Memory B cell (primary cell): ENCODE measurements at regions not wholly inside any gene's neighbourhood (a gene's known extent, or its start where the extent isn't known, plus 50 kb on each side); places are given as distances from the start of the nearest gene placed in this dataset.

Source experiments
- ATAC-seq: fragments of 150-1000 bp; cut with Tn5 transposase; 2 replicates; pipeline ENCODE4 v1.10.0; 2021; ENCODE audit warnings: low read depth, mild to moderate bottlenecking, moderate library complexity
- DNase-seq, 2 donors: peaks; one replicate each; pipeline ENCODE4 v3.0.0; 2022; ENCODE audit warnings: low spot score in 2 of 2
- H3K27ac Mint-ChIP-seq: one replicate; pipeline ENCODE4 v1.8.0; 2022; ENCODE audit warnings: mild to moderate bottlenecking, moderate library complexity, mixed read lengths
- H3K27me3 Mint-ChIP-seq: one replicate; pipeline ENCODE4 v1.8.0; 2022; ENCODE audit warnings: mixed read lengths
- H3K36me3 Mint-ChIP-seq: one replicate; pipeline ENCODE4 v1.8.0; 2022; ENCODE audit warnings: mild to moderate bottlenecking, mixed read lengths
- H3K4me1 Mint-ChIP-seq: one replicate; pipeline ENCODE4 v1.8.0; 2022; ENCODE audit warnings: mixed read lengths
- H3K4me3 Mint-ChIP-seq: one replicate; pipeline ENCODE4 v1.8.0; 2022; ENCODE audit warnings: mild to moderate bottlenecking, moderate library complexity, mixed read lengths
- H3K9me3 Mint-ChIP-seq: one replicate; pipeline ENCODE4 v1.8.0; 2022; ENCODE audit warnings: mixed read lengths

DNA sequence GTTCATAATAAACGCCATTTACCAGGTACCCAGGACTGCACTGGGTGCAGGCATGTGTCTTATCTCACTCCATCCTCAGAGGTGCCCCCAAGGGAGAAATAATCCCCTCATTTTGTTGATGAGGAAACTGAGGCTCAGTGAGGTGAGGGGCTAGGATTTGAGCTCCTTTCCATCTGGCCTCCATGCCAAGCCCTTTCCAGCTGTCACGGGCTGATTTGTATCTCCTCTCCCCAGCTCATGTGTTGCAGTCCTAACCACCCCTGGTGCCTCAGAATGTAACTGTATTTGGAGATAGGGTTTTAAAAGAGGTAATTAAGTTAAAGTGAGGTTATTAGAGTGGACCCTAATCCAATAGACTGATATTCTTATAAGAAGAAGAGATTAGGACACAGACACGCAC lies 137.3 kb downstream of the MYCN start:
- ATAC-seq (no peak), DNase-seq (no peak)
- Mint-ChIP-seq H3K9me3 (no peaks in the 10 kb centered on the region), H3K4me3 (no peak overlapping the region), H3K36me3 (no peaks in the 10 kb centered on the region), H3K27me3 (peaks cover 4% of the 10 kb centered on the region), H3K4me1 (no peaks in the 10 kb centered on the region), H3K27ac (no peak overlapping the region)

DNA sequence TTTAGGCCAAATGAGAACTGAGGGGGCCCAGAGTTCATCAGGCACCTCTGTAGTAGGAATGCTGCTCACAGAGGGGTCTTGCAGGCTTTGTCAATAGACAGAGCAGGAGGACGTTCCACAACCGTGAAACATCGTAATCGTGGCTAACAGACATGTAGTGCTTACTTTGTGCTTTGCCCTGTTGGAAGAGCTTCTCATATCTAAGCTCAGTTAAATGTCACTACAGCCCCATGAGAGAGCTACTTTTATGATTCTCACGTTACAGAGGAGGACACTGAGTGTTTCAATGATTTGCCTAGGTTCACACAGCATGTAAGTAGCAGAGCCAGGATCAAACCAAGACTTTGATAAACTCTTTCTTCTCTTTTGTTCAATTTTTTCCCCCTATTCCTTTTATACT lies 136.6 kb downstream of the MYCN start:
- ATAC-seq = no peak
- no peak overlapping the region for H3K4me3 Mint-ChIP-seq
- no peaks in the 10 kb centered on the region for H3K4me1 Mint-ChIP-seq
- no peaks in the 10 kb centered on the region for H3K36me3 Mint-ChIP-seq
- H3K27me3 Mint-ChIP-seq = peaks cover 1% of the 10 kb centered on the region
- H3K27ac Mint-ChIP-seq = no peak overlapping the region
- no peaks in the 10 kb centered on the region for H3K9me3 Mint-ChIP-seq
- no peak for DNase-seq

GRCh38 chr2:16075045-16076012 lies 135.0 kb downstream of the MYCN start:
- H3K4me3 Mint-ChIP-seq = no peak overlapping the region
- DNase-seq (no peak), ATAC-seq (no peak)
- no peaks in the 10 kb centered on the region for H3K9me3 Mint-ChIP-seq
- H3K27me3 Mint-ChIP-seq = no peaks in the 10 kb centered on the region
- no peaks in the 10 kb centered on the region for H3K36me3 Mint-ChIP-seq
- H3K27ac Mint-ChIP-seq = no peak overlapping the region
- H3K4me1 Mint-ChIP-seq = no peaks in the 10 kb centered on the region

DNA sequence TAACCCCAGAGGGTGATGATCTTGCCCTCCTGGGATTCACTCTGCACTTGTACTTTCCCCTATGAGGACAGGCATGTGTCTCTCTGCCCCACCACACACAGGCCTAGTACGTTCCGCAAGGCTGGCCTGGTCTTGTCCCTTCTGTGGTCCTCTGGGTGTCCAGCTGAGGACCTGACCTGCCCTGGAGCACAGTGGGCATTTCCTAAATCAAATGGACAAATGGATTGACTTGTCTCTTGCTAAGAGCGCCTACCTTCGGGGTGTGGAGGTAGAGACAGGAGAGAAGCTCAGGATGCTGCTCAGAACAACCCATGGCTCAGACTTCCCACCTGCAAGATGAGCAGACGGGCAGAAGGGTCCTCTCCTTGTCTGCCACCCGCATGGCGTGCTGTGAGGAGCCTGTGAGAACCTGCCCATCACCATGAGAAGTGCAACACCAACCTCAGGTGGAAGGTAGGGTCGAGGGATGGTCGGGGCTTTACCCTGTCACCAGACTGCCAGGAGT lies 133.6 kb downstream of the MYCN start:
- H3K36me3 Mint-ChIP-seq = no peaks in the 10 kb centered on the region
- H3K27ac Mint-ChIP-seq = no peak overlapping the region
- H3K4me3 Mint-ChIP-seq = no peak overlapping the region
- H3K27me3 Mint-ChIP-seq = no peaks in the 10 kb centered on the region
- no peaks in the 10 kb centered on the region for H3K9me3 Mint-ChIP-seq
- DNase-seq = no peak
- ATAC-seq = no peak
- H3K4me1 Mint-ChIP-seq = no peaks in the 10 kb centered on the region

GRCh38 chr2:16073471-16073870 lies 133.1 kb downstream of the MYCN start:
- Mint-ChIP-seq H3K9me3 (no peaks in the 10 kb centered on the region), H3K27me3 (no peaks in the 10 kb centered on the region), H3K27ac (no peak overlapping the region), H3K36me3 (no peaks in the 10 kb centered on the region), H3K4me3 (no peak overlapping the region), H3K4me1 (no peaks in the 10 kb centered on the region)
- DNase-seq (no peak), ATAC-seq (no peak)

GRCh38 chr2:16072638-16073290 lies 132.4 kb downstream of the MYCN start:
- H3K36me3 Mint-ChIP-seq = no peaks in the 10 kb centered on the region
- no peak overlapping the region for H3K4me3 Mint-ChIP-seq
- H3K27ac Mint-ChIP-seq = no peak overlapping the region
- ATAC-seq (no peak), DNase-seq (no peak)
- no peaks in the 10 kb centered on the region for H3K4me1 Mint-ChIP-seq
- no peaks in the 10 kb centered on the region for H3K9me3 Mint-ChIP-seq
- H3K27me3 Mint-ChIP-seq = no peaks in the 10 kb centered on the region

DNA sequence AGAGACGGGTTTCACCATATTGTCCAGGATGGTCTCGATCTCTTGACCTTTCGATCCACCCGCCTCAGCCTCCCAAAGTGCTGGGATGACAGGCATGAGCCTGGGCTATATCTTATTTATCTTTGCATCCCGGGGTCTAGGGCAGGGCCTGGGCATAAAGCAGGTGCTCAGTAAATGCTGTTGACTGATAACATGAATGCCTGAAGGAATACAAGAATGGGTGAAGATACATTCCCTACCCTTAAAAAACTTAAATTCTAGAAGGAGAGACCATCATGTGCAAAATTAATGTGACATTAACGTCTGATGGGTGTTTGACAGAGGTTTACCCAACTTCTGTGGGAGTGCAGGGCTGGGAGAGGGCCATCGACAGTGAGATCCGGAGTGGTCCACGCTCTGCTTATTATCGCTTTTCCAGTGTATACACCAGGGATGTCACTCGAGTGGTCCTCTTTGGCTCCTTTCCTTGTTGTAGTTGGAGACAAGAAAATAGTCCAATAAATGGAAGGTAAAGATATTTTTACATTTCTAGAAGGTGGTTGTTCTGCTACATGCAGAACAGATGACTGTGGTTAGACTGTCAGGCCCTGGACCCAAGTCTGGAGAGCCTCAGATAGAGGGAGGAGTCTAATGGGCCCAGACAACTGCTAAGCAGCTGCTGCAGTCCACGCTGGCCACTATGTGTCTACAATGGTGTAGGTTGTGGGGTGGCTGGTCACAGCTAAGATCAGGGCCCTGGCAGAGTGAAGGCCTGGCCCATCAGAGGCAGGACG lies 131.7 kb downstream of the MYCN start:
- ATAC-seq (no peak), DNase-seq (no peak)
- H3K9me3 Mint-ChIP-seq = no peaks in the 10 kb centered on the region
- no peak overlapping the region for H3K27ac Mint-ChIP-seq
- no peaks in the 10 kb centered on the region for H3K27me3 Mint-ChIP-seq
- no peaks in the 10 kb centered on the region for H3K36me3 Mint-ChIP-seq
- no peak overlapping the region for H3K4me3 Mint-ChIP-seq
- no peaks in the 10 kb centered on the region for H3K4me1 Mint-ChIP-seq

GRCh38 chr2:16071039-16071864 lies 130.9 kb downstream of the MYCN start:
- H3K27ac Mint-ChIP-seq = no peak overlapping the region
- no peaks in the 10 kb centered on the region for H3K4me1 Mint-ChIP-seq
- no peaks in the 10 kb centered on the region for H3K36me3 Mint-ChIP-seq
- ATAC-seq = no peak
- no peak overlapping the region for H3K4me3 Mint-ChIP-seq
- no peak for DNase-seq
- H3K9me3 Mint-ChIP-seq = no peaks in the 10 kb centered on the region
- no peaks in the 10 kb centered on the region for H3K27me3 Mint-ChIP-seq

- ATAC-seq (no peak), DNase-seq (no peak)
- H3K4me3 Mint-ChIP-seq = no peak overlapping the region
- no peaks in the 10 kb centered on the region for H3K27me3 Mint-ChIP-seq
- no peak overlapping the region for H3K27ac Mint-ChIP-seq
- H3K9me3 Mint-ChIP-seq = no peaks in the 10 kb centered on the region
- no peaks in the 10 kb centered on the region for H3K4me1 Mint-ChIP-seq
- H3K36me3 Mint-ChIP-seq = no peaks in the 10 kb centered on the region
Observed at GRCh38 chr2:16070648-16070971, 130.3 kb downstream of the MYCN start.

- H3K9me3 Mint-ChIP-seq = no peaks in the 10 kb centered on the region
- no peaks in the 10 kb centered on the region for H3K36me3 Mint-ChIP-seq
- H3K27me3 Mint-ChIP-seq = no peaks in the 10 kb centered on the region
- H3K4me3 Mint-ChIP-seq = no peak overlapping the region
- H3K4me1 Mint-ChIP-seq = no peaks in the 10 kb centered on the region
- ATAC-seq (no peak), DNase-seq (no peak)
- H3K27ac Mint-ChIP-seq = no peak overlapping the region
Observed at GRCh38 chr2:16069933-16070647, 129.7 kb downstream of the MYCN start.

- Mint-ChIP-seq H3K9me3 (no peaks in the 10 kb centered on the region), H3K27me3 (no peaks in the 10 kb centered on the region), H3K4me1 (no peaks in the 10 kb centered on the region), H3K36me3 (no peaks in the 10 kb centered on the region), H3K27ac (no peak overlapping the region), H3K4me3 (no peak overlapping the region)
- ATAC-seq (no peak), DNase-seq (no peak)
Observed at GRCh38 chr2:16069663-16069932, 129.2 kb downstream of the MYCN start.

DNA sequence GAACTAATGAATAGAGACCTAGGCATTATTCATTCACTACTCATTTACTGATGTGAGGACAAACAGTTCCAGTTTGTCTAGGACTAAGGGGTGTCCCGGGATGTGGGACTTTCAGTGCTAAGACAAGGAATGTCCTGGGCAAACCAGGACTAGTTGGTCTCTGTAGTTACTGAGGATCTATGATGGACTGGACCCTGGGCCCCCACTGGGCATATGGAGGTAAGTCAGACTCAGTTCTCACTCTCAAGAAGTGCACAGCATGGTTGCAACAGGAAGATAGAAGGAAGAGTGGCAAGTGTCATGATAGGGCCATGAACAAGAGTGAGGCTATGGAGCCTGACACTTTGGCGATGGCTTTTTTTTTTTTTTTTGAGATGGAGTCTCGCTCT lies 128.2 kb downstream of the MYCN start:
- H3K9me3 Mint-ChIP-seq = peaks cover 5% of the 10 kb centered on the region
- no peaks in the 10 kb centered on the region for H3K4me1 Mint-ChIP-seq
- DNase-seq = no peak
- H3K27me3 Mint-ChIP-seq = no peaks in the 10 kb centered on the region
- no peaks in the 10 kb centered on the region for H3K36me3 Mint-ChIP-seq
- no peak overlapping the region for H3K27ac Mint-ChIP-seq
- no peak for ATAC-seq
- no peak overlapping the region for H3K4me3 Mint-ChIP-seq

DNA sequence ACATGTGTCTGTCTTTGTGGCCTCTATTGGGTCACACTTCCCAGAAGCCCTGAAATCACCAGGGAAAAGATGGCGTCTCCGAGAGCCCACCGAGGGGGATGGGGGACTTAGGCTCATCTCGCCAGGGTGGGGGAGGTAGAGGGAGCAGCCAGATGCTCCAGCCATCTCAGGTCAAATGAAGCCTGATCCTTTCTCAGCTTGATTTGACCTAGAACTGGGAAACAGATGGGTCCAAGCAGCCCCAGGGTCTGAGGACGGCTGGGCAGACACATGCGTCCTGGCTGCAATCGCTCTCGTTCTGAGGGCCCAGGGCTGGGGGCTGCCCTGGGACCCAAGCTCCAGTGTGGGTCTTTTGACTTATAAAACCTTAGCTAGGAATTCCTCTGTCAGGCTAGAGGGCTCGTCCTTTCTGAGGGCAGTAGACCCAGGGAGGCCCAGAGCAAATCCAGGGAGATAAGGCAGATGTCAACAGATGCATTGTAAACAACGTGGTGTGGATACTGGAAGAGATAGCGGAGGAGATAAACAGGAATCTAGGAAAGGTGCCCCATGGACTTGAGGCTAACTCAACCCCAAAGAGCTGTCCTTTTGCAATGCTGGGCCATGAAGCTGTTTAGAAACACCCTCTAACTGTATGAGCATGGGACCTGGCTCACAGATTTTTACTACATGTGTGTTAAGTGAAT lies 127.7 kb downstream of the MYCN start:
- Mint-ChIP-seq H3K27me3 (no peaks in the 10 kb centered on the region), H3K36me3 (no peaks in the 10 kb centered on the region), H3K9me3 (peaks cover 5% of the 10 kb centered on the region), H3K4me1 (no peaks in the 10 kb centered on the region), H3K27ac (no peak overlapping the region), H3K4me3 (no peak overlapping the region)
- DNase-seq (no peak), ATAC-seq (no peak)
